Stimulated activated effector memory CD8-positive, alpha-beta T cell treated with anti-CD3 and anti-CD28 coated beads, Interleukin-12 subunit alpha, Interleukin-12 subunit beta, amount 100 ng/mL, for 72 hours (primary cell): ENCODE measurements at regions not wholly inside any gene's neighbourhood (a gene's known extent, or its start where the extent isn't known, plus 50 kb on each side); places are given as distances from the start of the nearest gene placed in this dataset.
"Not testable (repeated sequence)": the region's sequence is repeated elsewhere in the genome, so short reads cannot be mapped to it uniquely, and the experiment has no call there.

ENCODE experiments used
- ATAC-seq: fragments of 150-1000 bp; cut with Tn5 transposase; 2 replicates; pipeline ENCODE4 v1.10.0; 2021
- DNase-seq, 2 donors: peaks; one replicate each; pipeline ENCODE4 v3.0.0; 2021 to 2022; ENCODE audit warnings: low spot score in 2 of 2
- H3K27ac Mint-ChIP-seq: one replicate; pipeline ENCODE4 v1.8.0; 2022; ENCODE audit warnings: mild to moderate bottlenecking, mixed read lengths
- H3K36me3 Mint-ChIP-seq: one replicate; pipeline ENCODE4 v1.8.0; 2022; ENCODE audit warnings: mild to moderate bottlenecking, mixed read lengths
- H3K4me1 Mint-ChIP-seq: one replicate; pipeline ENCODE4 v1.8.0; 2022; ENCODE audit warnings: mixed read lengths
- H3K4me3 Mint-ChIP-seq: one replicate; pipeline ENCODE4 v1.8.0; 2022; ENCODE audit warnings: mild to moderate bottlenecking, mixed read lengths
- H3K9me3 Mint-ChIP-seq: one replicate; pipeline ENCODE4 v1.8.0; 2022; ENCODE audit warnings: mixed read lengths

- H3K9me3 Mint-ChIP-seq = peaks cover 15% of the 10 kb centered on the region
- H3K4me3 Mint-ChIP-seq = no peak overlapping the region
- DNase-seq (no peak), ATAC-seq (no peak)
- H3K4me1 Mint-ChIP-seq = no peaks in the 10 kb centered on the region
- no peak overlapping the region for H3K27ac Mint-ChIP-seq
- H3K36me3 Mint-ChIP-seq = no peaks in the 10 kb centered on the region
Observed at GRCh38 chr12:113533842-113534375, 62.2 kb upstream of the LHX5 start.

GRCh38 chr12:113532292-113532691, 60.6 kb upstream of the LHX5 start:
- Mint-ChIP-seq H3K4me3 (no peak overlapping the region), H3K36me3 (no peaks in the 10 kb centered on the region), H3K4me1 (no peaks in the 10 kb centered on the region), H3K9me3 (peaks cover 4% of the 10 kb centered on the region), H3K27ac (no peak overlapping the region)
- ATAC-seq (no peak), DNase-seq (no peak)

GRCh38 chr12:113531073-113531472, 59.4 kb upstream of the LHX5 start:
- H3K36me3 Mint-ChIP-seq, ATAC-seq, H3K27ac Mint-ChIP-seq, DNase-seq, H3K4me1 Mint-ChIP-seq, H3K4me3 Mint-ChIP-seq, H3K9me3 Mint-ChIP-seq: not testable (repeated sequence)

GRCh38 chr12:113528606-113529293, 57.1 kb upstream of the LHX5 start:
- ATAC-seq (no peak), DNase-seq (no peak)
- Mint-ChIP-seq H3K4me1 (no peaks in the 10 kb centered on the region), H3K9me3 (no peaks in the 10 kb centered on the region), H3K36me3 (no peaks in the 10 kb centered on the region), H3K4me3 (no peak overlapping the region), H3K27ac (no peak overlapping the region)

GRCh38 chr12:113525066-113525465, 53.4 kb upstream of the LHX5 start:
- Mint-ChIP-seq H3K36me3 (no peaks in the 10 kb centered on the region), H3K4me3 (no peak overlapping the region), H3K4me1 (no peaks in the 10 kb centered on the region), H3K9me3 (no peaks in the 10 kb centered on the region), H3K27ac (no peak overlapping the region)
- ATAC-seq (no peak), DNase-seq (no peak)

GRCh38 chr12:113524495-113524894, 52.8 kb upstream of the LHX5 start:
- no peak for ATAC-seq
- no peaks in the 10 kb centered on the region for H3K4me1 Mint-ChIP-seq
- no peaks in the 10 kb centered on the region for H3K9me3 Mint-ChIP-seq
- no peak for DNase-seq
- H3K36me3 Mint-ChIP-seq = no peaks in the 10 kb centered on the region
- no peak overlapping the region for H3K27ac Mint-ChIP-seq
- no peak overlapping the region for H3K4me3 Mint-ChIP-seq

GRCh38 chr12:113521708-113522107, 50.0 kb upstream of the LHX5 start:
- no peak overlapping the region for H3K4me3 Mint-ChIP-seq
- H3K4me1 Mint-ChIP-seq = no peaks in the 10 kb centered on the region
- no peak for DNase-seq
- no peak for ATAC-seq
- no peaks in the 10 kb centered on the region for H3K36me3 Mint-ChIP-seq
- no peak overlapping the region for H3K27ac Mint-ChIP-seq
- H3K9me3 Mint-ChIP-seq = no peaks in the 10 kb centered on the region
